ENCODE measurements at regions not wholly inside any gene's neighbourhood (a gene's known extent, or its start where the extent isn't known, plus 50 kb on each side); places are given as distances from the start of the nearest gene placed in this dataset.
"Not testable (repeated sequence)": the region's sequence is repeated elsewhere in the genome, so short reads cannot be mapped to it uniquely, and the experiment has no call there.

- H3K79me2 ChIP-seq (ENCODE audit: insufficient read depth, low read length), result no peaks in the 10 kb centered on the region
- H3K36me3 ChIP-seq (ENCODE audit: low read length), result no peaks in the 10 kb centered on the region
- H3K9me3 ChIP-seq (ENCODE audit: insufficient read depth, low read length), result 0 out of 2 replicates have a peak, but pooled peaks cover 4% of the 10 kb centered on the region
- no peaks in the 10 kb centered on the region for H3F3A ChIP-seq (ENCODE audit: insufficient read depth)
- H3K4me2 ChIP-seq (ENCODE audit: low read depth, low read length, poor library complexity, severe bottlenecking), result no peak overlapping the region
- H3K9me2 ChIP-seq (replicated peaks; ENCODE audit: insufficient read depth, low read length), result no peaks in the 10 kb centered on the region
- H3K27me3 ChIP-seq (ENCODE audit: low read length), result no peaks in the 10 kb centered on the region
- TF ChIP-seq EZH2phosphoT487 (conservative IDR thresholded peaks at IDR 0.05; ENCODE audit: low read length), result no peak
- no peak for TF ChIP-seq CTCF (IDR thresholded peaks at IDR 0.05; ENCODE audit: insufficient read depth, low read length, poor library complexity, severe bottlenecking)
- H3K4me3 ChIP-seq (ENCODE audit: insufficient read depth, low read length, poor library complexity, severe bottlenecking), result no peak overlapping the region
- H2AFZ ChIP-seq (ENCODE audit: low read depth, low read length, severe bottlenecking), result no peak overlapping the region
- no peak overlapping the region for H3K9ac ChIP-seq (ENCODE audit: low read length)
- H4K20me1 ChIP-seq (ENCODE audit: low read depth, low read length), result no peaks in the 10 kb centered on the region
- H3K27ac ChIP-seq (ENCODE audit: low read depth, low read length), result no peak overlapping the region
These were observed 141.5 kb upstream of the ERG start for GRCh38 chr21:38639571-38640354.

GRCh38 chr21:38640355-38640742 is 142.1 kb upstream of the ERG start:
- H3K9ac ChIP-seq (ENCODE audit: low read length); H3K27ac ChIP-seq (ENCODE audit: low read depth, low read length); H4K20me1 ChIP-seq (ENCODE audit: low read depth, low read length); H3K9me3 ChIP-seq (ENCODE audit: insufficient read depth, low read length); H3K4me3 ChIP-seq (ENCODE audit: insufficient read depth, low read length, poor library complexity, severe bottlenecking); H3K36me3 ChIP-seq (ENCODE audit: low read length); H3F3A ChIP-seq (ENCODE audit: insufficient read depth); H3K4me2 ChIP-seq (ENCODE audit: low read depth, low read length, poor library complexity, severe bottlenecking); H3K9me2 ChIP-seq (replicated peaks; ENCODE audit: insufficient read depth, low read length); H3K79me2 ChIP-seq (ENCODE audit: insufficient read depth, low read length); H3K27me3 ChIP-seq (ENCODE audit: low read length); H2AFZ ChIP-seq (ENCODE audit: low read depth, low read length, severe bottlenecking): not testable (repeated sequence)

- no peak for TF ChIP-seq CTCF (IDR thresholded peaks at IDR 0.05; ENCODE audit: insufficient read depth, low read length, poor library complexity, severe bottlenecking)
- no peak for TF ChIP-seq EZH2phosphoT487 (conservative IDR thresholded peaks at IDR 0.05; ENCODE audit: low read length)
- H2AFZ ChIP-seq (ENCODE audit: low read depth, low read length, severe bottlenecking), result no peak overlapping the region
- no peaks in the 10 kb centered on the region for H3K9me2 ChIP-seq (replicated peaks; ENCODE audit: insufficient read depth, low read length)
- no peak overlapping the region for H3K9ac ChIP-seq (ENCODE audit: low read length)
- H3K4me2 ChIP-seq (ENCODE audit: low read depth, low read length, poor library complexity, severe bottlenecking), result no peak overlapping the region
- H3F3A ChIP-seq (ENCODE audit: insufficient read depth), result no peaks in the 10 kb centered on the region
- H3K36me3 ChIP-seq (ENCODE audit: low read length), result no peaks in the 10 kb centered on the region
- no peaks in the 10 kb centered on the region for H3K9me3 ChIP-seq (ENCODE audit: insufficient read depth, low read length)
- H3K79me2 ChIP-seq (ENCODE audit: insufficient read depth, low read length), result no peaks in the 10 kb centered on the region
- H4K20me1 ChIP-seq (ENCODE audit: low read depth, low read length), result no peaks in the 10 kb centered on the region
- H3K27ac ChIP-seq (ENCODE audit: low read depth, low read length), result no peak overlapping the region
- no peak overlapping the region for H3K4me3 ChIP-seq (ENCODE audit: insufficient read depth, low read length, poor library complexity, severe bottlenecking)
- H3K27me3 ChIP-seq (ENCODE audit: low read length), result no peaks in the 10 kb centered on the region
These were observed 145.2 kb upstream of the ERG start for GRCh38 chr21:38643404-38644023.

- Histone ChIP-seq H3K9me2 (replicated peaks; ENCODE audit: insufficient read depth, low read length) (no peaks in the 10 kb centered on the region), H3K9ac (ENCODE audit: low read length) (no peak overlapping the region), H4K20me1 (ENCODE audit: low read depth, low read length) (no peaks in the 10 kb centered on the region), H3K27me3 (ENCODE audit: low read length) (no peaks in the 10 kb centered on the region), H3K4me3 (ENCODE audit: insufficient read depth, low read length, poor library complexity, severe bottlenecking) (no peak overlapping the region), H3F3A (ENCODE audit: insufficient read depth) (no peaks in the 10 kb centered on the region), H2AFZ (ENCODE audit: low read depth, low read length, severe bottlenecking) (no peak overlapping the region), H3K27ac (ENCODE audit: low read depth, low read length) (no peak overlapping the region), H3K9me3 (ENCODE audit: insufficient read depth, low read length) (no peaks in the 10 kb centered on the region), H3K4me2 (ENCODE audit: low read depth, low read length, poor library complexity, severe bottlenecking) (no peak overlapping the region), H3K79me2 (ENCODE audit: insufficient read depth, low read length) (no peaks in the 10 kb centered on the region), H3K36me3 (ENCODE audit: low read length) (no peaks in the 10 kb centered on the region)
- TF ChIP-seq CTCF (IDR thresholded peaks at IDR 0.05; ENCODE audit: insufficient read depth, low read length, poor library complexity, severe bottlenecking), result no peak
- no peak for TF ChIP-seq EZH2phosphoT487 (conservative IDR thresholded peaks at IDR 0.05; ENCODE audit: low read length)
These were observed 147.0 kb upstream of the ERG start for GRCh38 chr21:38645282-38645681.

All from SU-DHL-6 (cell line).